Parathyroid adenoma (tissue), 2 donors: ENCODE measurements at regions not wholly inside any gene's neighbourhood (a gene's known extent, or its start where the extent isn't known, plus 50 kb on each side); places are given as distances from the start of the nearest gene placed in this dataset.

ENCODE experiments used
- H2AFZ ChIP-seq: fragments of 300-600 bp; sonication (generic); one replicate; pipeline ENCODE4 v1.7.0; 2017; ENCODE audit warnings: antibody characterized with exemption, mild to moderate bottlenecking
- H3K27ac ChIP-seq: fragments of 300-600 bp; sonication (generic); one replicate; pipeline ENCODE4 v1.7.0; 2017
- H3K27me3 ChIP-seq: fragments of 300-600 bp; sonication (generic); one replicate; pipeline ENCODE4 v1.7.0; 2017; ENCODE audit warnings: low read length; ENCODE audit not compliant: control insufficient read depth, insufficient read depth
- H3K36me3 ChIP-seq: fragments of 300-600 bp; sonication (generic); one replicate; pipeline ENCODE4 v1.7.0; 2017; ENCODE audit warnings: low read length; ENCODE audit not compliant: control insufficient read depth, insufficient read depth
- H3K4me1 ChIP-seq: fragments of 300-600 bp; sonication (generic); one replicate; pipeline ENCODE4 v1.7.0; 2017; ENCODE audit warnings: control low read depth
- H3K4me2 ChIP-seq: fragments of 300-600 bp; sonication (generic); one replicate; pipeline ENCODE4 v1.7.0; 2017; ENCODE audit warnings: low read length
- H3K4me3 ChIP-seq: fragments of 300-600 bp; sonication (generic); one replicate; pipeline ENCODE4 v1.7.0; 2017; ENCODE audit warnings: low read depth, low read length
- H3K79me2 ChIP-seq: fragments of 300-600 bp; sonication (generic); one replicate; pipeline ENCODE4 v1.7.0; 2017; ENCODE audit warnings: control low read depth
- H3K9ac ChIP-seq: fragments of 300-600 bp; sonication (generic); one replicate; pipeline ENCODE4 v1.7.0; 2017; ENCODE audit warnings: mild to moderate bottlenecking
- H3K9me3 ChIP-seq: fragments of 300-600 bp; sonication (generic); one replicate; pipeline ENCODE4 v1.7.0; 2017; ENCODE audit warnings: low read length; ENCODE audit not compliant: control insufficient read depth
- CTCF ChIP-seq: fragments of 300-600 bp; sonication (generic); IDR thresholded peaks from one replicate; pipeline ENCODE4 v1.7.0; 2017; ENCODE audit warnings: antibody characterized with exemption, mild to moderate bottlenecking
- donor health status: primary hyperparathyroidism.

- H3K27ac ChIP-seq, result no peak overlapping the region
- H3K9me3 ChIP-seq, result no peaks in the 10 kb centered on the region
- H3K4me1 ChIP-seq, result no peaks in the 10 kb centered on the region
- no peaks in the 10 kb centered on the region for H3K79me2 ChIP-seq
- H3K9ac ChIP-seq, result no peak overlapping the region
- TF ChIP-seq CTCF, result no peak
- H3K4me3 ChIP-seq, result no peak overlapping the region
- H2AFZ ChIP-seq, result no peak overlapping the region
- no peaks in the 10 kb centered on the region for H3K36me3 ChIP-seq
- H3K27me3 ChIP-seq, result no peaks in the 10 kb centered on the region
- no peak overlapping the region for H3K4me2 ChIP-seq
These were observed 183.8 kb downstream of the FBXO8 start for GRCh38 chr4:174099712-174100111.

GRCh38 chr4:174096999-174097398 is 186.5 kb downstream of the FBXO8 start:
- Histone ChIP-seq H2AFZ (no peak overlapping the region), H3K79me2 (no peaks in the 10 kb centered on the region), H3K27me3 (no peaks in the 10 kb centered on the region), H3K9ac (no peak overlapping the region), H3K27ac (no peak overlapping the region), H3K4me3 (no peak overlapping the region), H3K36me3 (no peaks in the 10 kb centered on the region), H3K4me1 (no peaks in the 10 kb centered on the region), H3K4me2 (no peak overlapping the region), H3K9me3 (no peaks in the 10 kb centered on the region)
- TF ChIP-seq CTCF, result no peak

- H3K4me2 ChIP-seq, result no peak overlapping the region
- no peak overlapping the region for H3K9ac ChIP-seq
- H3K79me2 ChIP-seq, result no peaks in the 10 kb centered on the region
- H3K4me3 ChIP-seq, result no peak overlapping the region
- H3K36me3 ChIP-seq, result no peaks in the 10 kb centered on the region
- H3K4me1 ChIP-seq, result no peaks in the 10 kb centered on the region
- H3K27me3 ChIP-seq, result no peaks in the 10 kb centered on the region
- H2AFZ ChIP-seq, result no peak overlapping the region
- no peak overlapping the region for H3K27ac ChIP-seq
- no peaks in the 10 kb centered on the region for H3K9me3 ChIP-seq
- no peak for TF ChIP-seq CTCF
These were observed 187.0 kb downstream of the FBXO8 start for GRCh38 chr4:174096456-174096855.

- H3K36me3 ChIP-seq, result no peaks in the 10 kb centered on the region
- H3K79me2 ChIP-seq, result no peaks in the 10 kb centered on the region
- H3K4me1 ChIP-seq, result no peaks in the 10 kb centered on the region
- no peak overlapping the region for H3K9ac ChIP-seq
- TF ChIP-seq CTCF, result no peak
- no peak overlapping the region for H3K27ac ChIP-seq
- H3K27me3 ChIP-seq, result no peaks in the 10 kb centered on the region
- no peak overlapping the region for H3K4me2 ChIP-seq
- no peak overlapping the region for H3K4me3 ChIP-seq
- no peak overlapping the region for H2AFZ ChIP-seq
- H3K9me3 ChIP-seq, result no peaks in the 10 kb centered on the region
These were observed 192.3 kb downstream of the FBXO8 start for GRCh38 chr4:174091130-174091529.

GRCh38 chr4:174089711-174090110 is 193.8 kb downstream of the FBXO8 start:
- Histone ChIP-seq H3K27me3 (no peaks in the 10 kb centered on the region), H3K79me2 (no peaks in the 10 kb centered on the region), H3K9me3 (no peaks in the 10 kb centered on the region), H3K4me2 (no peak overlapping the region), H3K4me3 (no peak overlapping the region), H2AFZ (no peak overlapping the region), H3K4me1 (no peaks in the 10 kb centered on the region), H3K9ac (no peak overlapping the region), H3K36me3 (no peaks in the 10 kb centered on the region), H3K27ac (no peak overlapping the region)
- TF ChIP-seq CTCF, result no peak
